NCI-H2171 (cell line): ENCODE measurements at regions not wholly inside any gene's neighbourhood (a gene's known extent, or its start where the extent isn't known, plus 50 kb on each side); places are given as distances from the start of the nearest gene placed in this dataset.
"Not testable (repeated sequence)": the region's sequence is repeated elsewhere in the genome, so short reads cannot be mapped to it uniquely, and the experiment has no call there.

Source experiments
- DNase-seq: peaks from one replicate; lab custom pipeline; 2025; lab: John Stamatoyannopoulos, UW

- no peak for DNase-seq
Observed at GRCh38 chr17:77838748-77839697, 119.5 kb upstream of the TNRC6C start.

GRCh38 chr17:77839698-77840512 is 118.6 kb upstream of the TNRC6C start:
- no peak for DNase-seq

- DNase-seq: no peak
Observed at GRCh38 chr17:77840513-77841165, 117.9 kb upstream of the TNRC6C start.

DNA sequence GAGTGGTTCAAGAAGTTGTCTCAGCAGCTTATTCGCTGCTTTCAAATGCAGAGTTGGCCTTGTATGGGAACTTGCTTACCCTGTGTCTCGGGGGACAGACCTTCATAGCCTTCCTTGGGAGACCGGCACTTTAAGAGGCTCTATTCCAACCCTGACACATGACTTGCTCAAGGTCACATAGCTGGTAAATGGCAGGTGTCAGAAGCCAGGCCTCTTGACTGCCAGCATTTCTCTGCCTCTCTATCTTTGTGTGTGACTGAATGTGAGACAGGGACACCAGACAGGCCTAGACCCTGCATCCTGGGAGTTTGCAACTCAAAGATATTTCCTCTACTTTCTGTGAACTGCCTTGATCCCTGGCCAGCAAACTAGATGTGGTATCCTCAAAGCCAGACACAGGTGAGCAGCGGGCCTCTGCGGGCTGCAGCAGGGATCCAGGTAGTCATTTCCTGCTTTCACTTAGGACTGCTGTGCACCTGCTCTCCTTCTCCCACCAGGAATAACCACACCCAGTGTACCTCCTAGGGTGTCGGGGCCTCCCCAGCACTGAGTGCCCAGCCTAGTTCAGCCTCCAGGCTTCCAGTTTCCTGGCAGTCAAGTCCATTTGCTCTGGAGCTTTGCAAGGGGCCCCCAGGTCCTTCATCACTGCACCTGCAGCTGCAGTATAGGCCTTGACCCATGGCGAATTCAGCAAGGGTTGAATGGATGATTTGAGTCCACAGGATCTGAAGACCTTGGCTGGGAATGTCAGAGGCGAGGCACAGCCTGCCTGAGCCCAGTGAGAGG is 116.6 kb upstream of the TNRC6C start:
- no peak for DNase-seq

DNA sequence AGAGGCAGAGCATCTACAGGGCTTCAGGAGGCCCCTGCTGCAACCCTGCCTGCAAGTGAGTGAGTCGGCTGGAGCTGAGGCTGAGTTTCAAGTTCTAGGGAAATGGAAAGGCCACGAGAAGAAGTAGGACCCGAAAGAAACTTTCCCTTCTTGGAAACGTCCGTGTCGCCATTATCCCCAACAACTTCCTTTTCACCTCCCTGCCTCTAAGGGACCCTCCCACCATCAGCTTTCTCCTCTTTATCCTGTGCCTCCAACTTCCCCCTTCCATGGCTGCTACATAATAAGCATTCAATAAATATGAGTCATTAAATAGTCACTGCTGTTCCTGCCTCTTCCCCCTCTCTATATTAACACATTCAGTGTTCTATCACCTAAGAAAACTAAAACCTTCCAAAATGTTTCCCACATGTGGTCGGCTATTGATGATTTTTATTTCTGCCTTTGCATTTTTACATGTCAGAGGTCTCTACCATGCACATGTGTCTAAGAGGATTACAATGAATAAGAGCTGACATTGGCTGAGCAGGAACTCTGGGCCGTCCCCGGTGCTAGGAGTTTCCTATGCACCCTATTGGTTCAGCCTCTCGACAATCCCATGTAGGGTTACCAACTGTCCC is 115.9 kb upstream of the TNRC6C start:
- DNase-seq: no peak

DNA sequence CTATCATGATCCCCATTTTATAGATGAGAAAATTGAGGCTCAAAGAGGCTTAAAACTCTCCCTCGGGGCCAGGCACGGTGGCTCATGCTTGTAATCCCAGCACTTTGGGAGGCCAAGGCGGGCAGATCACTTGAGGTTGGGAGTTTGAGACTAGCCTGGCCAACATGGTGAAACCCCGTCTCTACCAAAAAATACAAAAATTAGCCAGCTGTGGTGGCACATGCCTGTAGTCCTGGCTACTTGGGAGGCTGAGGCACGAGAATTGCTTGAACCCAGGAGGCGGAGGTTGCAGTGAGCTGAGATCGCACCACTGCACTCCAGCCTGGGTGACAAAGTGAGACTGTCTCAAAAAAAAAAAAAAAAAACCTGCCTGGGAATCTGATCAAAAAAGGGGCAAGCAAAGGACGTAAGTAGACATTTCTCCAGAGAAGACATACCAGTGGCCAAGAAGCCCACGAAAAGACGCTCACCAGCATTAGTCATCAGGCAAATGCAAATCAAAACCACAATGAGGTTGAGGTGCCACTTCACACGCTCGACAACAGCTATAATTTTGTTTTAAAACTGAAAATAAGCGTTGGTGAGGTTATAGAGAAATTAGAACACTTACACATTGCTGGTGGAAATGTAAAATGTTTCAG is 115.1 kb upstream of the TNRC6C start:
- not testable (repeated sequence) for DNase-seq

- no peak for DNase-seq
Observed at GRCh38 chr17:77843896-77844295, 114.6 kb upstream of the TNRC6C start.

GRCh38 chr17:77844681-77845080 is 113.8 kb upstream of the TNRC6C start:
- DNase-seq: no peak

GRCh38 chr17:77845541-77846225 is 112.8 kb upstream of the TNRC6C start:
- no peak for DNase-seq

DNA sequence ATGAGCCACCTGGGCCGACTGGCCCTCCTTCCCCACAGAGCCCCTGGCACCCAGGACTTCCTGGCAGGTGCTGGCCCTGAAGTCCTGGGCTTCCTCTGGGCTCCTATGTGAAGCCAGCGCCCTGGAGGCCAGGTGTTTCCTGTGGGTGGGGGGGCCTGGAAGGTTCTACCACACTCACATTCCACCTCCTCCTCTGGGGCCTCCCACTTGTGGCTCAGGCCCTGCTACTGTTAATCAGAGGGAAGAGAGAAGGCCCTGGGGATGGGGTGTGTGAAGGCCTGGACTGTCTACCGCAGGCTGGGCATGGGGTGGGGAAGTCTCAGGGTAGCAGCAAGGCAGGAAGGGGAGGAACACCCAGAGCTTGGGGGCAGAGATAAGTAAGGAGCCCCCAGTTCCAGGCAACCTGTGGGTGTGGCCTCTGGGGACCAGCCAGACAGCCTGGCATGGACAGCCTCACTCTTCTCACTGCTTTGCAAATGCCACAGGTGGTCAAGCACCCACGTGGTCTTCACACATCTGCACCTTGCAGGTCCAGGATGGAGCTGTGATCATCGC is 111.9 kb upstream of the TNRC6C start:
- no peak for DNase-seq

DNA sequence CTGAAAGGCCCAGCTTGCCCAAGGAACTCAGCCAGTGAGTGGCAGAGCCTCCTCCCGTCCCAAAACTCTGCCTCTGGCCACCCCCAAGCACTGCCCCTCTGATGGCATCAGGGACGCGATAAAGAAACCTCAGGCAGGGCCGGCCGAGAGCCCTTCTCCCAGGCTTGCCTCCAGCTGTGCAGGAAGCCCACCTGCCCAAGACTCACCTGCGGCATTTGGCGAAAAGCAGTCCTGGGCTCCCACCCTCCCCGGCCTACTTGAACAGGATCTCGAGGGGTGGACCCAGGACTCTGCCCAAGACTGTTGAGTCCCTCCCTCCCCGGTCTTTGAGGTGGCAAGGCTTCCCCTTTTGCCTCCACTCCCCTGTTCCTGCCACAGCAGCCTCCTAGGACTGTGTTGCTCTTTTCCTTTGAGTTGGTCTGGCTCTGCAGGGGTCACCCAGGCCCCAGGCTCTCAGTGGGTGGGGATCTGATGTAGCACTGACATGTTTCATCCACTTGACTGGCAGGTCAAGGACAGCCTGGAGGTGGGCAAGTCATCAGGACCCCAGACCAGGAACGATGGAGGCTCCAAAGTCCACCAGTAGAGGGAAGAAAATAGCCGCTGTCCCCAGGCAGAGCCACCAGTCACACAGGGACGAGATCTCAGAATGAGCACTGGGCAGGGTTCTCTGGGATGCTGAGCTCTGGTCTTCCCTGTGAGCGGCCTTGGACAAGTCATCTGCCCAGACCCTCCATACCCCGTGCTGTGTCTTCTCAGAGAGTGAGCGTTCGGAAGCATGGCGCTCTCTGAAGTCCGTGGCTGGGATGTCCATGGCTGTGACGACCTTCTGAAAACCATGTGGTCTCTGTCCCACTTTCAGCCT is 111.0 kb upstream of the TNRC6C start:
- DNase-seq: no peak

DNA sequence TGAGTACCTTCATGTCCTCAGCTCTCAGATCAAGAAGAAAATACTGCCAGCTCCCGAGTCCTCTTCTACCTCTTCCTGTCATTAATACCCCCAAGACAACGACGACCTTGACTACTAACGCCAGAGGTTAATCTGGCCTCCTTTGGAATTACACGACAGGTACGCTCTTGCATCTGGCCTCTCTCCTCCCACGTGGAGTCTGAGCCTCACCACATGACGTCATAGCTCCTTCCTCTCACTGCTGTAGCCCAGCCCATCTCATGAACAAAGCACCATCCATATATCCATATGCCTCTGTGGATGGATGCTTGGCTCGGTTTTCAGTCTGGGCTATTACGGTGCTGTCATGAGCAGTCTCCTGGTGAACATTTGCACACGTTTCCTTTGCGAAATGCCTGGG is 110.2 kb upstream of the TNRC6C start:
- no peak for DNase-seq

- DNase-seq: no peak
Observed at GRCh38 chr17:77849239-77849638, 109.3 kb upstream of the TNRC6C start.

DNA sequence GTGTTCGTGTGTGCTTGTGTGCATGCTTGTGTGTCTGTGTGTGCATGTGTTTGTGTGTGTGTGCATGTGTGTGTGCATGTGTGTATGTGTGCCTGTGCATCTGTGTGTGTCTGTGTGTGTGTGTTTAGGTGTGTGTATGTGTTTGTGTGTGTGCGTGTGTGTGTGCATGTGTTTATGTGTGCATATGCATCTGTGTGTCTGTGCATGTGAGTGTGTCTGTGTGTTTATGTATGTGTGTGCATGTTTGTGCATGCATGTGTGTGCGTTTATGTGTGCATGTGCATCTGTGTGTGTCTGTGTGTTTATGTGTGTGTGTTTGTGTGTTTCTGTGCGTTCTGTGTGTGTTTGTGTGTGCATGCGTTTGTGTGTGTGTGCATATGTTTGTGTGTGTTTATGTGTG is 106.6 kb upstream of the TNRC6C start:
- DNase-seq: no peak

DNA sequence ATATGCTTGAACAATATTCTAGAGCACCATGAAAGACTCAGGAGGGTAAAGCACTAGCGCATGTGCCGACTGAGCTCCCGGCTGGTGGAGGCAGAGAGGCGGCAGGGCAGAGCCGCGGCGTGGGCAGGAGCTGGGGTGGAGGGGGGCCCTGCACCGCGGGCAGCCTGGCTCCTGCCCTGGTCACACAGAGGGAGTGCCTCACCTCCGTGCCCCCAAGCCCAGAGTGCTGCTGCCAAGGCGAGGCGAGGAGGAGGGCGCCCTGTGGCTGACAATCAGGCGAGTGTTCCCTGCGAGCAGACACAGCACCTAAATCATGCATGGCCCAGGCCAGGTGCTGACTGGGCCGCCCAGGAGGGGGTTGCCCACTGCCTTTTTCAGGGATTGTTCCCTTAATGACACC is 105.8 kb upstream of the TNRC6C start:
- DNase-seq: no peak

GRCh38 chr17:77853191-77853977 is 105.1 kb upstream of the TNRC6C start:
- DNase-seq: no peak

DNA sequence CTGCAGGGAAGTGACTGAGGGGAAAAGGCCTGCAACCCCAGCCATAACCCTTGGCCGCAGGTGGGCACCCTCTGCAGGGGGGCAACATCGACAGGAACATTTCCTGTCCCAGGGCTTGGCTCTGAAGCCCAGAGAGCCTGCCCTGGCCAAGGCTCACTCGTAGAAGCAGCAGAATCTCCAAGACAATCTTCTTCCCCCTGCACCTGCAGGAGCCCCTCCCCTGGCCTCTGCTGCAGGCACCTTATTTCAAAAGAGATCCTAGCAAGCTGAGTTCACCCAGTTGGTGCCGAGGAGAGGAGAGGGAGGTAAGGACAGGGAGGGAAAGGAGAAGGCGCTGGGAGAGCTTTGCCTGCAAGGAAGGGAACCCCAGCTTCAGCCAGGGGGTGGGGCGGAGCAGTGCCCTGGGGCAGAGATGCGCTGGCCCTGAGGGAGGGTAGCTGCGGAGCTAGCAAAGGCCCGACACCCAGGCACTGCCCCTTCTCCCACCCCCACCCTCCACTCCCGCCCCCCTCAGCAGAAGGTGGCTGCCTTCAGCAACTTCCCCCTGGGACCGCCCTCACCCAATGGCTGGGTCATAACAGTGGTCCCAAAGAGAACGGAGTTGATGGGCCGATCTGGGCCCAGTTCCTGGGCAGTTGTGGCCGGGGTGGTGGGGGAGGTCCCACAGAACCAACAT is 104.3 kb upstream of the TNRC6C start:
- DNase-seq: no peak
